Brain microvascular endothelial cell (primary cell): ENCODE measurements at regions not wholly inside any gene's neighbourhood (a gene's known extent, or its start where the extent isn't known, plus 50 kb on each side); places are given as distances from the start of the nearest gene placed in this dataset.

Experiments
- DNase-seq: peaks from one replicate; pipeline ENCODE4 v3.0.0-alpha.2; 2020
- H3K27ac ChIP-seq: fragments of 250-450 bp; sonication (Bioruptor Pico); 2 replicates; pipeline ENCODE4 v1.5.1; 2020; ENCODE audit warnings: mild to moderate bottlenecking, moderate library complexity
- H3K27me3 ChIP-seq: fragments of 250-450 bp; sonication (Bioruptor Pico); replicated peaks from 2 replicates; pipeline ENCODE4 v1.5.1; 2020; ENCODE audit warnings: mild to moderate bottlenecking
- H3K36me3 ChIP-seq: fragments of 250-450 bp; sonication (Bioruptor Pico); replicated peaks from 2 replicates; pipeline ENCODE4 v1.5.1; 2020; ENCODE audit warnings: mild to moderate bottlenecking
- H3K4me3 ChIP-seq: 2 replicates; pipeline ENCODE4 v1.5.1; 2011; ENCODE audit warnings: low read depth, mild to moderate bottlenecking, control low read depth, low read length, moderate library complexity
- CTCF ChIP-seq: IDR thresholded peaks from 2 replicates; pipeline ENCODE4 v1.5.1; 2011; ENCODE audit warnings: low read depth, mild to moderate bottlenecking, moderate library complexity, low read length, control low read depth, inconsistent platforms; ENCODE audit errors: missing control alignments
- in situ Hi-C: cut with HindIII; loops from 2 replicates; pipeline ENCODE4 v1.10.0; 2017; ENCODE audit warnings: low sequenced_read_pairs, low pct_ligation_motif_present

GRCh38 chr19:31633014-31633413 lies 283.8 kb upstream of the TSHZ3 start:
- Histone ChIP-seq H3K36me3 (no peaks in the 10 kb centered on the region), H3K4me3 (no peak overlapping the region), H3K27me3 (no peaks in the 10 kb centered on the region), H3K27ac (no peak overlapping the region)
- no peak for TF ChIP-seq CTCF
- no peak for DNase-seq
- in situ Hi-C loops, result no loop called here

DNA sequence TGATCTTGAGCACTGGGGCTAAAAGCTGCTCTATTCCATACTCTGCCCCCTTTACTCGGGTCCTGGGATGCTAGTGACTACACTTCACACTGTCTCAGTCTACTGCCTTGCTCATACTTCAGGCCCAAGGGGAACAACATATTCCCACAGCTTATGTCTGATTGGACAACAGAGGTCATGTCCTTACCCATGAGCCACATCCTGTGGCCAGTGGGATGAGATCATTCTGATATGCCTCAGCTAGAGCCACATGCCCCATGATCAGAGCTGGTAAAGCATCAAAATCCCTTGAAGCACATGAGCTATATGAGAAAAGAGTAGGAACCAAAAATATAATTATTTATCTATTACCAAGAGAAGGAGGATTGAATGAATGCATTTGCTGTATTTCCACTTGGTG lies 290.1 kb upstream of the TSHZ3 start:
- Histone ChIP-seq H3K27ac (no peak overlapping the region), H3K36me3 (no peaks in the 10 kb centered on the region), H3K27me3 (no peaks in the 10 kb centered on the region), H3K4me3 (no peak overlapping the region)
- no peak for TF ChIP-seq CTCF
- in situ Hi-C loops, result no loop called here
- DNase-seq, result peak; percentile 44

- peak; percentile 18 for DNase-seq
- Histone ChIP-seq H3K27ac (no peak overlapping the region), H3K4me3 (no peak overlapping the region), H3K27me3 (no peaks in the 10 kb centered on the region), H3K36me3 (no peaks in the 10 kb centered on the region)
- in situ Hi-C loops, result no loop called here
- TF ChIP-seq CTCF, result no peak
Observed at GRCh38 chr19:31641591-31641990, 292.4 kb upstream of the TSHZ3 start.

- in situ Hi-C loops, result no loop called here
- no peaks in the 10 kb centered on the region for H3K36me3 ChIP-seq
- TF ChIP-seq CTCF, result no peak
- no peak overlapping the region for H3K27ac ChIP-seq
- DNase-seq, result peak; percentile 46
- no peaks in the 10 kb centered on the region for H3K27me3 ChIP-seq
- H3K4me3 ChIP-seq, result no peak overlapping the region
Observed at GRCh38 chr19:31648347-31648746, 299.1 kb upstream of the TSHZ3 start.

DNA sequence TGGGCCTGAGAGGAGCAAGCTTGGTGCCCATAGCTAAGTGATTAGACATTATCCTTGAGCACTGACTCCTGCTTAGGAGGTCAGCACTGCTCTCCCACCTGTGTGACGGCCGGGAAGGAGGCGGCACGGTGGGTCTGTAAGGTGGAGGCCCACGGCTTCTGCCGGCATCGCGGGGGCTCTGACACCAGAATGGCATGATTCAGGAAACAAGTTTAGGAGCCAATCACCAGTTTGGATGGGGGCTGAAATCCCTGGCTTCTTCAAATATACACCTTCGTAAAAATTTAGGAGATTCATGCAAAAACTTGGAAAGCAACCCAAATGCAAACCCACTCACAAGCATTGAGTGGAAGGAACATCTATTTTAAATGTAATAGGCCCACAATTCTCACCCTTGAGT lies 307.3 kb upstream of the TSHZ3 start:
- Histone ChIP-seq H3K36me3 (no peaks in the 10 kb centered on the region), H3K27ac (no peak overlapping the region), H3K4me3 (no peak overlapping the region), H3K27me3 (no peaks in the 10 kb centered on the region)
- TF ChIP-seq CTCF, result no peak
- in situ Hi-C loops, result no loop called here
- DNase-seq, result no peak

- no peak for TF ChIP-seq CTCF
- in situ Hi-C loops, result no loop called here
- Histone ChIP-seq H3K27ac (no peak overlapping the region), H3K27me3 (no peaks in the 10 kb centered on the region), H3K4me3 (no peak overlapping the region), H3K36me3 (no peaks in the 10 kb centered on the region)
- no peak for DNase-seq
Observed at GRCh38 chr19:31658993-31659896, 310.0 kb upstream of the TSHZ3 start.
